ENCODE measurements at regions not wholly inside any gene's neighbourhood (a gene's known extent, or its start where the extent isn't known, plus 50 kb on each side); places are given as distances from the start of the nearest gene placed in this dataset.
A peak's percentile ranks its signal among the peaks of the same experiment; 100 is the strongest.
"Not testable (repeated sequence)": the region's sequence is repeated elsewhere in the genome, so short reads cannot be mapped to it uniquely, and the experiment has no call there.

- no peak for DNase-seq
Observed at GRCh38 chr6:126824226-126824625, 294.2 kb upstream of the RSPO3 start.

DNA sequence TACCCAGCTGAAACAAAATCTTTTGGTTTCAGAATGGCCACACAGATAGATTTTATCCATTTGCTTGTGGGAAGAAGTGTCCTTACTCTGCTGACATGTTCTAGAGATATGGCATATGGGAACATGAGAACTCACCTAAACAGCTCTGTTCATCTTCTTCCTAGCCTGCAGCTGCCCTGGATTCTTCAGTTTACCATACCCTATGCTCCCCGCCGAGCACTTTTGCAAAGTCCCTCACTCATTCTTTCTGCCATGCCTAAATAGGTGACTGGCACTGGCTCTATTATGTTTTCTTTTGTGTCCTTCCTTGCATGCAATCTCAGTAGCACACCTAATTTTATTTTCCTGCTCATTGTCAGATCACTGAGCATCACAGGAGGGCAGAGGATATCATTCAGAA, 293.7 kb upstream of the RSPO3 start:
- no peak for DNase-seq

- DNase-seq: no peak
Observed at GRCh38 chr6:126826166-126826714, 292.2 kb upstream of the RSPO3 start.

GRCh38 chr6:126831461-126831860, 287.0 kb upstream of the RSPO3 start:
- DNase-seq: no peak

DNA sequence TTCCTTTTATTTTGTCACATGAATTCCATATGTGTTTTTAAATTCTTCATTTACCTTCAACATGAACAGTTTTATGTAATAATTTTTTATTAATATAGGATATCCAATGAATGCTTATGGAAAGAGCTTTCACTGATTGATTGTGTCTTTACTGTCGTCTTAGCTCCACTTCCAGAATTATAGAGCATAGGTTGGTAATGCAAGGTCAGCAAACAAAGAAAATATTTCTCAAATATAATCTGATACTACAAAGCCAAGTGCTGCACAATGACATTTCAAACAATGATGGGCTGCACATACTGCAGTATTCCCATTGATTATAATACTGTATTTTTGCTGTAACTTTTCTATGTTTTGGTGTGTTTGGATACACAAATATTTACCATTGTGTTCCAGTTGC, 275.7 kb upstream of the RSPO3 start:
- DNase-seq: no peak

DNA sequence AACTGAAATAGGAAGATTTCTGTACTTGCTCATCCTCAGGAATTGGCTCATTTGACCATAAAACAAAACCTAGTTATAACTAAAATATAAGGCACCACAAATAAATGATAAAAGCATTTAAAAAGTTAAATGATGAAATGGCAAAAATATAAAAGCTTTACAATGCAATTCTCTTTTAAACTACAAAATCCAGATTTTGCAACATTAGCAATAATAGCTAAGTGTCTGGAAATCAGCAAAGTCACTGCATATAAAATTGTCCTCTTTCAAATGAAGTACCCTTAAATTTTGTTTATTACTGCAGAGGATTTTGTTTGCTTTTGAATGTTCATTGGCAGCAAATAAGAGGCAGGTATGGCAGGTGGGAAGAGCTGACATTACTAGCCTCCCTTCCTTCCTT, 270.4 kb upstream of the RSPO3 start:
- no peak for DNase-seq

DNA sequence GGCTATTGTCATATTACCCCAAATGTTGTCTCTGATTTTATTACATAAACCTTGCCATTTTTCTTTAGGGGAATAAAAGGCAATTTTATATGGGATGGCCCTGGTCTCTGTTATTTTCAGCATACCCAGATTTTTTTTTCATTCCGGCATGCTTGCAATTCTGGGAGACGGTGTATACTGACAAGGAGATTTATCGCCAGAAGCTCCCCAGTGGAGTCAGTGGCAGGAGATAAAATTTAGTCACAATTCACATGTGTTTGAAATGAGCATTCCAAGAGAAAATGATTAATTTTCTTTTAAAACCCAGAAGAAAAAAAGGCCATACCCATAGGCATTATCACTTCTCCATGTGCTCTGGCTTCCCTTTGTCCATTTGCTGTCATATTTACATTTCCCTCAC, 250.8 kb upstream of the RSPO3 start:
- no peak for DNase-seq

GRCh38 chr6:126873351-126873750, 245.1 kb upstream of the RSPO3 start:
- no peak for DNase-seq

- DNase-seq: no peak
Observed at GRCh38 chr6:126873791-126874190, 244.7 kb upstream of the RSPO3 start.

- DNase-seq: no peak
Observed at GRCh38 chr6:126876446-126876845, 242.0 kb upstream of the RSPO3 start.

DNA sequence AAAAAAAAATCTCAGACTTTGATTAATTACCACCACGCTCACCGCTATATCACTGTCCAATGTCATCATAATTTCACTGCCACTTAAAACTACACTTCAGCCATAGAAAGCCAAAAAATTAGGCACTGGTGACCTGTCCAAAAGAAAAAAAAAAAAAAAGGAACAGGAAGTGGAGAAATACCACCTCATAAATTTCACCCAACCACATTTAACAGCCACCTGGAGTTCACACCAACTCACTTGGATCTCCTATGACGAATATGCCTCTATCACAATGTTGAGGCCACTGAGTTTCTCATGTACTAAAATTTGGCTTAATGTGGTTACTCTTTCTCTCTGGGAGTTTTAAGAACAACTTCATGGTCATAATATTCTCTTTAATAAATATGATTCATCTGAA, 237.5 kb upstream of the RSPO3 start:
- DNase-seq: no peak

GRCh38 chr6:126886106-126886505, 232.4 kb upstream of the RSPO3 start:
- no peak for DNase-seq

DNA sequence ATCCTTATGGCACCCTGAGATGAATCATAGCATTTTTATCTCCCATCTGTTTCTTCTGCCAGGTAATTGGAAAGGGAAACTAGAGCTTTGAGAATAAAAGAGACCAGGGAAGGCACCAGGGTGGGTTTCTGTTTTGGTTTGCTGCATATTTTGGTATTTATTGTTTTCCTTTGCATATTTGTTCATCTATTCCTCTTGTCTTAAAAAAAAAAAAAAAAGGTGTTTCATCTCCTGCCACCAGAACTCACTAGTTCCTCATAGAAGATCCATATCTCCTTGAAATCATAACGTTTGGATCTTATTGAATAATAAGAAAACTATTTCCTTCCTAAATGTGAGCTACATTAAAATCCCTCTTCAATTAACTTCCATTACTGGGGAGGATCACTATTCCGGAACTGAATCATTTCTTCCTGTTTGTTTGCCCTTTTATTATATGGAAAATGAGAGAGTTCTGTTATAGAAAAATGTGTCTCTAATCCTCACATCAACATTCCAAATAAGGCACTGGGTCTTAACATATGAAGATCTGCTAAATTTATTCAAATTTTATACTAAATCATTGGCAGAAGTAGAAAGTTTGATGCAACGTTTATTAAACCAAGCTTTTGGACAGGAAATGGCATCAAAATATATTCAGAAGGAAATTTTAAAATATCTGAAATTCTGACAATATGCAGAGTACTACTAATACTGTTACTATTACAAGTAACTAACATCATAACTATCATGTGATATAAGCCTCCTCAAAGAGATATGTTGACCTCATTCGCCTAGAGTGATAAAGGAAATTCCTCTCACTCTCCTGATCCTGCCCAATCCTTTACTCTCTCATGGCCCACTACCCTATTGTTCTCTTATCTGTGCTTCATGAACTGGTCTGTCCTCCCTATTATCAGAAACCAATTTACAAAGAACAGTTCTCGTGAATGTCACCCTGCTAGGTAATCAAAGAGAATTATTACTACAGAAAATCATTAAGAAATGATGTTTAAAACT, 229.4 kb upstream of the RSPO3 start:
- DNase-seq: no peak

- DNase-seq: peak; percentile 19
Observed at GRCh38 chr6:126890055-126890454, 228.4 kb upstream of the RSPO3 start.

- DNase-seq: no peak
Observed at GRCh38 chr6:126891158-126891557, 227.3 kb upstream of the RSPO3 start.

GRCh38 chr6:126892869-126893268, 225.6 kb upstream of the RSPO3 start:
- DNase-seq: not testable (repeated sequence)

DNA sequence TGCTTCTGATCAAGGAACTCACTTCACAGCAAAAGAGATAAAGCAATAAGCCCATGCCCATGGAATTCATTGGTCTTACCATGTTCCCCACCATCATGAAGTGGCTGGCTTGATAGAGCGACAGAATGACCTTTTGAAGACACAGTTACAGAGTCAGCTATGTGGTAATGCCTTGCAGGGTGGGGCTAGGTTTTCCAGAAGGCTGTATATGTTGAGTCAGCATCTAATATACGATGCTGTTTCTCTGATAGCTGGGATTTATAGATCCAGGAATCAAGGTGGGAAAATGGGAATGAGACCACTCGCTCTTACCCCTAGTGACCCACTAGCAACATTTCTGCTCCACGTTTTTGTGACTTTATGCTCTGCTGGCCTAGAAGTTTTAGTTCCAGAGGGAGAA, 220.7 kb upstream of the RSPO3 start:
- no peak for DNase-seq

DNA sequence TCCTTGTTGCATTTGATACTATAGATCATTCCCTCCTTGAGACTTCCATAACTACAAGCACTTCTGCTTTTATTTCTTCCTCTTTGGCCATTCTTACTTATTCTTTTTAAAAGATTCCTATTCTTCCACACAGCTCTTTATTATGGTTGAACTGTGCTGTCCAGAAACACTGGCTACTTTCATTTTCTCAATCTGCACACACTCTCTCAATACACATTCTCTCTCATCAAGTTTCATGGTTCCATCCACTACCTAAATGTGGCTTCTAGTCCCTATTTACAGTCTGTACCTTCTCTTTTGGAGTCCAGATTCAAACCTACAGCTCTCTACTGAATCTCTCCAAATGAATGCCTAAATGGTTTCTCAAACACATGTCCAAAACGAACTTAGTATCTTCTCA, 214.3 kb upstream of the RSPO3 start:
- DNase-seq: no peak

- no peak for DNase-seq
Observed at GRCh38 chr6:126905917-126906316, 212.6 kb upstream of the RSPO3 start.

DNA sequence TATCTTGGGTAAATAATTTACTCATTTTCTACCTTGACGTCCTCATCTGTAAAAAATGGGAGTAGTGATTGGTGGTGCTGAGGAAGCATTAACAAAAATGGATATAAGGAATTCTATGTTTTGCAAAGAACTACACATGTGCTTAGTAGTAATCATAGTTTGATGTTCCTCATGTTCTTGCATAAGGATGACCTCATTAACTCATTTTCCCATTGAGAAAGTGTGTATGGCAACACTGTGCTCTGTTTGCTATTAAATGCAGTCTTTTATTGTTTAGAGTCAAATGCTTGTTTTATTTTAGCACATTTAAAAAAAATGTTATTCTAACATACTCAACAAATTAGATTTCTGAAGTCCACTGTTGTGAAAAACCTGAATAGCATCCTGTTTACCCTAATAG, 211.2 kb upstream of the RSPO3 start:
- DNase-seq: no peak

GRCh38 chr6:126907996-126908395, 210.5 kb upstream of the RSPO3 start:
- no peak for DNase-seq

DNA sequence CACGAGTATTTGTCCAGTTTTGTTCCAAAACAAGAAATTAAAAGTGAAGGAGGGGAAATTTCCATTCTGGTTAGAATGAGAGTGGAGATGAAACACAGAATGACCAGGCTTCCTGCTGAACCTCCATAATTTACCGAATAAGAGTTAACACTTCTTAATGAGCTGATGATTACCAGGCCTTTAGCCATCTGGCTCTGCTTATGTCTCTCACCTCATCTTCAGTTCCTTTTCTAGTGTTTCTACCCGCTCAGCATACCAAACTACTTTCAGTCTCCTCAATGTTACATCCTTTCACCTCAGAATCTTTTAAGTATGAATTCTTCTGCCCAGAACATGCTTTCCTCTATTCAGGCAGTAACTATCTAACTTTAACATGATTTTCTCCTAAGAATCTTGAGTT, 209.0 kb upstream of the RSPO3 start:
- no peak for DNase-seq

DNA sequence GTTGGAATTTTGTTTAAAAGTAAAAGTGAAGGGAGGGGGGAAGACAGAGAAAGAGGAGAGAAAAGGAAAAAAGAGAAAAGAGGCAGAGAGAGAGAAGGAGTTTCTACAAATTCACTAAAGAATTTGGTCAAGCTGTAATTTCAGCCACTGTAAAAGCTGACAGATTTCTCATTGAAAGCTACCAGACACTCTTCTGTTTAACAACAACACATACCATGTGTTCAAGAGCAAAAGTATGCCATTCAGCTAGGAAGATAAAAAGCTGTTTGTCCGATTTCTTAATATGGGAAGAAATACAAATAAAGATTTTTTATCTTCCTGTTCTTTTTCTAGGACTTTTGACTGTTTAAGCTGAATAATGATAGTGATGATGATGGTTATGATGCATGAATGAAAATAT, 204.8 kb upstream of the RSPO3 start:
- no peak for DNase-seq

DNA sequence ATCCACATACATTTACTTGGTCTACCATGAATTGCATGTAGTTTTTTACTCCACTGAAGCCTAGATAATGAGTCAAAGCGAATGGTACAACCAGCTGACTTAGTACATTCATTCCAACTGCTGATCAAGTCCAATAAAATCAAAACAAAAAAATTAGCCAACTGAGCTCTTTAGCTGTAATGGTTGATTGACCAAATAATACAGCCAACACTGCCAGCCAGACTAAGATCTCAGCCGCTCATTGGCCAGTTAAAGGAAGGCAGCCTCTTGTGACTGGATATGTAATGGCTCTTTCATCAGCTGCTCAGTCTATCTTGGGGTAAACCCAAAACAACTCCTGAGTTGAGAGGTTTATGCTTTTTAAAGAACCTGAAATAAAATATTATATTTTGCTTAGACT, 204.3 kb upstream of the RSPO3 start:
- no peak for DNase-seq

DNA sequence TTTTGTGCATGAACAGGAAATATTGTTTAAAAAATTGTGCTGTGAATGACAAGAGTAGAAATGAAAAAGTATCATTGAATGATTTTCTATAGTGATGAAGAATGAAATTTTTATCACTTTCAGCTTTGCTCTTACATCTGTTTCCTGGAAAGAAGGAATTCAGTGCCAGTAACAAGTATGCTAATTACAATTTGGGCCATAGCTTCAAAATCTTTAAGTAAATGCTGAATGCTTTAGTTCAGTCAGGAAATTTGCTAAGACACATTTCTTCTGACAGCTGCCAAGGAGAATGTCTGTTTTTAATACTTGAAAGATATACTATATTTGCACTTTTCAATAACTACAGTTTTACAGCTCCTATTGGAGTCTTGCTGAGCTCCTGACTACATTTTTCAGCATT, 203.7 kb upstream of the RSPO3 start:
- DNase-seq: no peak

Data from right hindlimb (tissue), 1 donor.